Retinal pigment epithelial cell (primary cell): ENCODE measurements at regions not wholly inside any gene's neighbourhood (a gene's known extent, or its start where the extent isn't known, plus 50 kb on each side); places are given as distances from the start of the nearest gene placed in this dataset.

ENCODE experiments used
- DNase-seq: peaks from one replicate; pipeline ENCODE4 v3.0.0-alpha.2; 2010; ENCODE audit warnings: low read depth
- H3K4me3 ChIP-seq: 2 replicates; pipeline ENCODE4 v1.5.1; 2011; ENCODE audit warnings: mild to moderate bottlenecking, low read length, control low read depth, moderate library complexity
- CTCF ChIP-seq: conservative IDR thresholded peaks from 2 replicates; pipeline ENCODE4 v1.5.1; 2011; ENCODE audit warnings: low read depth, low read length, control low read depth, inconsistent platforms

- no peak for TF ChIP-seq CTCF
- no peak overlapping the region for H3K4me3 ChIP-seq
- no peak for DNase-seq
These were observed 298.7 kb upstream of the SRRM4 start for GRCh38 chr12:118682656-118683055.

- no peak for TF ChIP-seq CTCF
- no peak for DNase-seq
- H3K4me3 ChIP-seq = no peak overlapping the region
These were observed 295.2 kb upstream of the SRRM4 start for GRCh38 chr12:118685983-118686607.

GRCh38 chr12:118689793-118690192 is 291.5 kb upstream of the SRRM4 start:
- TF ChIP-seq CTCF = no peak
- no peak overlapping the region for H3K4me3 ChIP-seq
- DNase-seq = no peak

GRCh38 chr12:118690506-118690905 is 290.8 kb upstream of the SRRM4 start:
- no peak for TF ChIP-seq CTCF
- H3K4me3 ChIP-seq = no peak overlapping the region
- DNase-seq = no peak

- no peak for DNase-seq
- no peak overlapping the region for H3K4me3 ChIP-seq
- TF ChIP-seq CTCF = no peak
These were observed 287.1 kb upstream of the SRRM4 start for GRCh38 chr12:118694128-118694775.

GRCh38 chr12:118704527-118705241 is 276.7 kb upstream of the SRRM4 start:
- no peak for TF ChIP-seq CTCF
- H3K4me3 ChIP-seq = no peak overlapping the region
- no peak for DNase-seq
